GM18870 (cell line): ENCODE measurements at regions not wholly inside any gene's neighbourhood (a gene's known extent, or its start where the extent isn't known, plus 50 kb on each side); places are given as distances from the start of the nearest gene placed in this dataset.

Source experiments
- ATAC-seq: cut with Tn5 transposase; IDR thresholded peaks from one replicate; pipeline ENCODE4 v1.9.1; 2021; ENCODE audit warnings: moderate library complexity; ENCODE audit not compliant: unreplicated experiment

GRCh38 chr10:21212348-21212747 lies 313.1 kb downstream of the SKIDA1 start:
- no peak for ATAC-seq

DNA sequence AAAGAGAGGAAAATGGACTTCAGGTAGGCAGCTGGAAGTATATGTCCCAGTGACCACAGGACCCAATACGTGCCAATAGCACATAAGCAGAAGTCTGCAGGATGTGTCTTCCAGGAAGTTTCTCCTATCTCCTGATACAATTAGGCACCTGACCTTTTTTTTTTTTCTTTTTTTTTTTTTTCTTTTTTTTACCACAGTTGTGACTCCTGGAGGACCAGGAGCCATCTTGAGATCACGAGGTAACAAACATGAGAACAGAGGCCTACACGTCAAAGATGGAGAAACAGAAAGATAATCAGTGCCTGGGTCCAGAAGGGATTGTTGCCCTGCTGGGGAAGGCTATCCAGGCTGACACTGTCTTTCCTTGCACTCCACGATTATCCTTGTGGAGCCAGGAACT lies 312.4 kb upstream of the NEBL start:
- ATAC-seq, result no peak

DNA sequence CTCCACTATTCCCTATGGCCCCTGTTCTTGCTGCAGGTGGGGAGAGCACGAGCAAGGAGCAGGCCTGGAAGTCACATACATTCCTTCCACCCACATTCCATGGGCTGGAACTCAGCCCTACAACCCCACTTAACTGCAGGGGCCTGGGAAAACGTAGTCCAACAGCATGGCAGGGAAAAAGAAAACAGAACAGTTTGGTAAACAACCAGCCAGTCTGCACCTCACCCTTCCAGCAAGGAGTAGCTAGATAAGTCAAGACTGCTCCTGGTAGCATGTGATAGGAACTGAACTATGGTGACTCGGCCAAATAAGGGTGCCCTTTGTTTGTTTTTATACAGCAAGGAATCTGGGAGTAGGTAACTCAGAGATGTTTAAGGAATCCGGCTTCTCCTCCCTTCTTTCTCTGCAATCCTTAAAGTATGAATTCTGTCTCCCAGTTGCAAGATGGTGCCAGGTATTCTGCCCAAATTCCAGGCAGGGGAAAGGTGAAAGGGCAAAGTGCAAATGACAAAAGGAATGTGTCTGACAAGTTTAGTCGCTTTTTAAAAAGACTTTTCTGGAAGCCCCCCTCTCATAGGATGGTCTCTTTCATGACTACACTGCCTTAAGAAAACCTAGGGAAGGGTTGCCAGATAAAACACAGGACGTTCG lies 311.7 kb upstream of the NEBL start:
- no peak for ATAC-seq

DNA sequence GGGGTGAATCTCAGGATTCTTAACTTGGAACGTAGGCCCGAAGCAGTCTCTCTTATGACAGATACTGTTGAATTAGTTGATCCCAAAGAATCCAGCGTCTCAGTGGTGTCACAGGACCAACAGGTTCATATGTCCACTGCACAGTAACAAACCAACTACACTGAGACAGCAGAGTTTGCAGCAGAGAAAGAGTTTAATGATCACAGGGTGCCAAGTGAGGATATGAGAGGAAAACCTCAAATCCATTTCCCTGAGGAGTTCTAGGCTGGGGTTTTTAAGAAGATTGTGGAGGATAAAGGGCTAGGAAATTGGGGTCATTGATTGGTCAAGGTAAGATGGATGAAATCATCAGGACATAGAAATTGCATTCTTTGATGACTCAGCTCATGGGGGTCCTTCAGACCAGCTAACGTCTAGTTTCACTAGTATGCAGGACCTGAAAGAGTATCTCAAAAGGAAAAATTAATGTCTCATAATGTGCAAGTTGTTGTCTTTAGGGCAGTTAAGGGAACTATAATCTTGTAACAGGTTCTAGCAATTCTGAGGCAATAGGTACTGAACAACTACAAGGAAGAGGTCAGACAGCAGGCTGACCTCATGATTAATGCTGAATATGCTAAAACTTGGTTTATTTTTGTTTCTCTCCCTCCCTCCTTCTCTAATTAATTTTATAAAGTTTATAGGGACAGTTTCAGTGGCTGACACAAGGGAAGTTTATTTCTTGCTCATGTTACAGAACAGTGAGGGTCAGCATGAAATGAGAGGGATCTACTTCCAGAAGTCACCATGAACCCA lies 310.9 kb upstream of the NEBL start:
- no peak for ATAC-seq

DNA sequence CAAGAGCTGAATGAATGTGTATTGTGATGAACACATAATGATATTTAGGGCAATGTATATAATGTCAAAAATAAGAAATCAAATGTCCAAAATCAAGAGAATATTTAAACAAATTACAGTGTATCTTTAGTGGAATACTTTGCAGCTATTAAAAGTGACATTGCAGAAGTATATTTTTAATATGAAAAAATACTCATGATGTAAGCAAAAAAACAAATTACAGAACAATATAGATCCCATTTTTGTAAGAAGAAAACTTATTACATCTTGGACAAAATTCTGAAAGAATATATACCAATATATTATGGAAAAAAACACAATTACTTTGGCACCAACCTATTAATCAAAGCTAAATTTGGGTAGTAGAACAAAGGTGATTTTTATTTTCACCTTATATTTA lies 308.2 kb upstream of the NEBL start:
- ATAC-seq, result no peak

DNA sequence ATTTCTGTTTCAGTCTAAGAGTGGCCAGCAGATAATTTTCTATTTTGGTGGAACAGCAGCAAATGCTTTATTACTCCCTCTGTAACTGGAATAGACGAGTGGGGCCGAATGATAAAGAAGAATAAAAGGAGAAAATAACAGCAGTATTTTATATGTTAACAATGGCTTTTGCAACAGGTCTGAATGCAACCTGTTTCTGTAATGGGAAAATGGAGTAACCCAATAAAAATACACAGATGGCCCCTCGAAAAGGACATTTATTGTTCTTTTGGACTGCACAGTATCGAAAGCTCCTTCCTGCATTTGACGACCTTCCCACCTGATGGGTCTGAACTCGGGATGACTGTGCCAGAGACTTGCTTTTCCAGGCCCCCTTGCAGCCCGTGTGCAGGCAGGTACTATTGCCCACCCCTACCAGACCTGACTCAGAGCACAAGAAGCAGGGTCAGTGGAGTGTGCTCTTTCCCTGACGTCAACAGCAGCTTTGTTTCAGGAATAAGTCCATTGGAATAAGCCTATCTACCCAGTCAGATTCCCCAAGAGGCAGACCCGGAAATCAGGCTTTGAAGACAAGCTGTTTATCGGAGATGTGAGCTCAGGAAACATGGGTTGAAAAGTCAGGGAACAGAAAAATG lies 306.5 kb upstream of the NEBL start:
- no peak for ATAC-seq

DNA sequence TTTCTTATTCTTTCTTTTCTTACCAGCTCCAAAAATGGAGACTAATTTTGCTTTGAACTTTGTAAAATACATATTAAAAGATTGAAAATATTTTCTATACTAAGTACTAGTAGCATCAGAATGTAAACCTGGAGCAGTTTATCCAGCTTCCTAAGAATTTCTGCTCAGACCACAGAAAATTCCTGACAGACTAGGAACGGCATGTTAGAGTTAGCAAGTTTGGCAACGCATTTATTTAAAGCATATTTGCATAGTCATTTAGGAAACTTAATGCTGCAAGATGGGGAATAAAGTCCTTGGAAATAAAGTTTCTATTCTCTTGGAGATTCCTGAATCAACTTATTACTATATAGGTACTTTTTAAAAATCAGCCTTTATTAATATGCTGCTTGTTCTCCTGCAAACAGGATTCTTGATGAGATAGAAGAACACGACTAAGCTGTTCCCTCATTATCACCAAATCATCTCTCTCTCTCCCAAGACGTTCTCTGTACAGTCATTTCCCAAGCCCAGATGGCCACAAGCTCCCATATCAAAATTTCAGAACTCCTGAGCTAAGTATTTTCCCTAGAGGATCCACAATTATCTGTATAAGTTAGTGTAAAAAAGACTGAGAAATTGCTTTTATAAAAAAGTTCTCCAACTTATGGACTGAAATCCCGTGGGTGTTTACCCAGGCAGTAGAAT lies 305.8 kb upstream of the NEBL start:
- no peak for ATAC-seq

GRCh38 chr10:21199501-21199900 lies 302.4 kb upstream of the NEBL start:
- no peak for ATAC-seq

DNA sequence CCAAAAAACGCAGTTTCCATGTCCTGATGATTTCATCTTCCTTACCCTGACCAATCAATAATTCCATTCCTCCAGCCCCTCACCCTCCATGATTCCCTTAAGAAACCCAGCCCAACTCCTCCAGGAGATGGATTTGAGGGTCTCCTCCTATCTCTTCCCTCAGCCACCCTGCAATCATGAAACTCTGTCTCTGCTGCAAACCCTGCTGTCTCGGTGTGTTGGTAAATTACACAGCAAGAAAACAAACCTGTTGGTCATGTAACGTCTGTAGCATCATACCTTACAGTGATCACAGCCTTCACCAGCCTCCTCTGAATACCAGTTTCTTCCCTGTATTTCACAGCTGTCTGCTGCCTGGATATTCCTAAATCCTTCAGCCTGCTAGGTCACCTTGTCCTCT lies 300.7 kb upstream of the NEBL start:
- no peak for ATAC-seq

GRCh38 chr10:21196822-21197395 lies 299.8 kb upstream of the NEBL start:
- ATAC-seq, result no peak

DNA sequence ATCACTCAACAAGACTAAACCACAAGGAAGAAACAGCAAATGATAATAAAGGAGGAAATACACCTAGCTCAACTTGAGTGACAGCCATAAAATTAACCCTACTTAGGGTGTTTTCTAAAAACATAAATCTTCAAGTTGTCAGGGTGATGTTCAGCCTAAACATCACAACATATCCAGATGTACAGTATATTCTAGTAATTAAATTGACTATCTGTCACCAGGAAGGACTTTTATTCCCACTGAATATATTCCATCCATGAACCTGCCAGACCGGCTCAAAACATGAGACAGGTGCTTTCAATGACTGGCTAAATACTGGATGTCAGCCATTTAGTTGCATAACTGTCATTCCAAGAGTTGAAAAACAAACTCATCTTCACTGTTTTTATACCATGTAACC lies 298.1 kb upstream of the NEBL start:
- ATAC-seq, result no peak

GRCh38 chr10:21194510-21194993 lies 297.4 kb upstream of the NEBL start:
- no peak for ATAC-seq

GRCh38 chr10:21193196-21193595 lies 296.1 kb upstream of the NEBL start:
- ATAC-seq, result no peak

DNA sequence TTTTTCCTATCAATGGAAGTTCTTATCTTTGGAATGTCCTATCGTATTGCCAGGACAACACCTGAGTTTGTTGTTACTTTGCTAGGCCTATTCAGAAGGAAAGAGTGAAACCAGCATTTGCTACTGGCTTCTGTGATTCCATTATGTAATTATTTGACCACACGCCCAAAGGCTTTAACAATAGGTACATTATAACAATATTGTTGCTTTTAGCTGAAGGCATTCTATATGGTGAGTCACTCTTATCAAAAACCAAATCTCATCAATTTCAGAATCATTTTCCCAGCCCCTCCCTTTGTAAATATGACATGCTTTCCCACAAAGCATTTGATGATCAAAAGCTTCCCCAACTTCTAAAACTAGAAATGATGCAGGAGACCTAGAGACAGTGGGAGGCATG lies 294.4 kb upstream of the NEBL start:
- ATAC-seq, result no peak

GRCh38 chr10:21184984-21185383 lies 287.9 kb upstream of the NEBL start:
- ATAC-seq, result no peak

- ATAC-seq, result no peak
Observed at GRCh38 chr10:21184216-21184615, 287.1 kb upstream of the NEBL start.

- ATAC-seq, result no peak
Observed at GRCh38 chr10:21183025-21183424, 285.9 kb upstream of the NEBL start.

DNA sequence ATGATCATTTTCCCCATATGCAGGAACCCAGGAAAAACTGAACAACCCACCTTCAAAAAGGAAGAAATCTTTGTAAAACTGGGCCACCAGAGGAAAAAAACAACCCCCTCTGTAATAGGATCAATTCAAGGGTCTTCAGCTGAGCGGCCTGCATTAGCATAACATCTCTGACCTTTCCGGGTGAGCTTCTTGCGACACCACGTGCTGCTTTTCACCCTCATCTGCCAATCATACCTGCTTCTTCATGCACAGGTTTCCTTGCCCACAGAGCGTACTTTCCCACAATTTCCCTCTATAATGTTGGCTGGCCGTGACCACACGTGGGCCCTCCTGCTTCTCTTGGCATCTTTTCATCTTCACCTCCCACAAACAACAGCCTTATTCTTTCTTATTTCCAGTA lies 284.3 kb upstream of the NEBL start:
- ATAC-seq, result no peak

GRCh38 chr10:21180604-21181003 lies 283.5 kb upstream of the NEBL start:
- no peak for ATAC-seq

DNA sequence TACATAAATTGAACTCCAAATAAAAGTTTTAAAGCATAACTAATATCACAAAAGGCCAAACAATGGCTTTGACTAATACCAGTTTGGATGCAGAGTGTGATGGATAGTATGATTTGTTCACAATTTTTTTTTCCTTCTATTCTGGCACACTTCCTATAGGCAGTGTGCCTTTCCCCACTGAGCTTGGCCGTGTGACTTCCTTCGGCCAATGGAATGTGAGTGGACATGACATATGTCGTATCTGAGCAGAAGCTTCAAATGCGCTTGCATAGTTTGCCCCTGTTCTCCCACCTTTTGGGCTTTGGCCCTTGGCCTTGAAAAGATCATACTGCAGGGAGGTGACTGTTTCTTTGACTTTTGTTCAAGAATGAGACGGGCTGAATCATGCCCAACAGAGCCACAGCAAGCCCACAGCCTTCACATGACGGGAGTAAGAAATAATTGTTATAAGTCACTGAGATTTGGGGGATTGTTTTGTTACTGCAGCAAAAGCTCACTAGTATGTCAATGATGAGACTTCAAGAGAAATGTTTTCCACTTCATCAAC lies 279.9 kb upstream of the NEBL start:
- ATAC-seq, result no peak

- no peak for ATAC-seq
Observed at GRCh38 chr10:21175797-21176196, 278.7 kb upstream of the NEBL start.
